B cell (primary cell): ENCODE measurements at regions not wholly inside any gene's neighbourhood (a gene's known extent, or its start where the extent isn't known, plus 50 kb on each side); places are given as distances from the start of the nearest gene placed in this dataset.

Experiments used
- CTCF ChIP-seq: fragments of 200-600 bp; IDR thresholded peaks from one replicate; pipeline ENCODE4 v1.8.0; 2022; ENCODE audit warnings: antibody characterized with exemption, mild to moderate bottlenecking
- EZH2 ChIP-seq: IDR thresholded peaks from 2 replicates; pipeline ENCODE4 v1.6.1; 2012; ENCODE audit warnings: borderline replicate concordance, low read depth, mild to moderate bottlenecking, moderate library complexity, low read length; ENCODE audit not compliant: insufficient read depth, poor library complexity, severe bottlenecking

DNA sequence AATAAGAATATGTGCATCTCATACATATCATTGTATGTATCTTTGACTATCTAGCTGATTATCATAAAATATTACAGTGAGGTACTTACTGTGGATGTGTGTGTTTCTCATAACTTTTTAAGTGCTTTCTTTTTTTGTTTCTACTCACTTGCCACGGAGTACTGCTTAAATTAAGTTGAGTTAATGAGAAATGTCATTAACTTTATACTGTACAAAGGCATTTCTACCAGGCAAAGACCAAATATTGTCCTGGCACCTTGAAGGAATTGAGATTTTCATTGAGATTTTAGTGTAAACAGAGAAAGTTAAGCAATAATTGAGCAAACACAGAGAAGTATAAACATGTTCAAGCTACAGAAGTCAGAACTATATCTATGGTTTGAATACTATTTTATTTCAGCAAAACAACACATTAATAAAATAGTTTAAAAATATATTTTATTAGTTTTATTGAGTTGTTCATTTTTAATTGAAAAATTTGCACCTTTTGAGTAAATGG is 1750.0 kb downstream of the PCDH7 start:
- TF ChIP-seq CTCF = no peak
- no peak for TF ChIP-seq EZH2
